ENCODE measurements at regions not wholly inside any gene's neighbourhood (a gene's known extent, or its start where the extent isn't known, plus 50 kb on each side); places are given as distances from the start of the nearest gene placed in this dataset.

DNA sequence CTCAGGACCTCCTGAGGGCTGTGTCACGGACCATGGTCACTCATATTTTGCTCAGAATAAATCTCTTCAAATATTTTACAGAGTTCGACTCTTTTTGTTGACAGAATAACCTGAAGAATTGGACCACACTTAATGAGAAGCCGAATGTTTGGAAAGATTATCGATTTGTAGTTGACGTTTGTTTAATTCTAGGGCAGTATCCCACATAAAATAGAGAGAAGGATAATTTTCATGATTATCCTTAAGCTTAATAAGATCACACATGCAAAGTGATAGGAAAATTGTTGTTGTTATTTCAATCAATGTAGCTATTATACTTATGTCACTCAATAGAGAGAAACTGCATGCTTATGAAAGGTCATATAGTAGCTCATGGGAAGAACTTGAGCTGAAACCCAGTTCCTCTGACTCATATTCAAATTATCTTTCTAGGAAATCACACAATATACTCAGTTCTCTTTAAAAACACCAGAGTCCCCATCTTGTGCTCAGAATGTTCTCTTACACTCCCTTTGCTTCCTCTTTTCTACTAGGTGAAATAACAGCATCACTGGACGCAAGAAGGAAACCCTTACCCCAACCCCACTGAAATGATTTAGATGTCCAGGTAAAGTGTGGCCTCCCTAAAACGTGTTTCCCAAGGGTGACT lies 982.1 kb downstream of the TSN start:
- H3K4me1 ChIP-seq = no peaks in the 10 kb centered on the region
- WGBS, 2 donors (ENCODE audit: low coverage in 1 of 2) = 83 to 87% methylated on average over 4 to 7 of the region's 7 CpGs
- H3K4me3 ChIP-seq = no peak overlapping the region
- no peaks in the 10 kb centered on the region for H3K36me3 ChIP-seq
- H3K27me3 ChIP-seq = no peaks in the 10 kb centered on the region
- no peak overlapping the region for H3K27ac ChIP-seq
- no peak for ATAC-seq
- no peaks in the 10 kb centered on the region for H3K9me3 ChIP-seq
- TF ChIP-seq EP300 (IDR thresholded peaks at IDR 0.05) (no peak), POLR2A (IDR thresholded peaks at IDR 0.05) (no peak), POLR2AphosphoS5 (IDR thresholded peaks at IDR 0.05) (no peak), CTCF (IDR thresholded peaks at IDR 0.05) (no peak)

- Histone ChIP-seq H3K27me3 (no peaks in the 10 kb centered on the region), H3K27ac (no peak overlapping the region), H3K36me3 (no peaks in the 10 kb centered on the region), H3K4me3 (no peak overlapping the region), H3K9me3 (no peaks in the 10 kb centered on the region), H3K4me1 (no peaks in the 10 kb centered on the region)
- 73 to 79% methylated on average over 3 to 5 of the region's 5 CpGs for WGBS, 2 donors (ENCODE audit: low coverage in 1 of 2)
- TF ChIP-seq POLR2AphosphoS5 (IDR thresholded peaks at IDR 0.05) (no peak), CTCF (IDR thresholded peaks at IDR 0.05) (no peak), POLR2A (IDR thresholded peaks at IDR 0.05) (no peak), EP300 (IDR thresholded peaks at IDR 0.05) (no peak)
- ATAC-seq = no peak
Measured at GRCh38 chr2:122739732-122740593, 984.5 kb downstream of the TSN start.

DNA sequence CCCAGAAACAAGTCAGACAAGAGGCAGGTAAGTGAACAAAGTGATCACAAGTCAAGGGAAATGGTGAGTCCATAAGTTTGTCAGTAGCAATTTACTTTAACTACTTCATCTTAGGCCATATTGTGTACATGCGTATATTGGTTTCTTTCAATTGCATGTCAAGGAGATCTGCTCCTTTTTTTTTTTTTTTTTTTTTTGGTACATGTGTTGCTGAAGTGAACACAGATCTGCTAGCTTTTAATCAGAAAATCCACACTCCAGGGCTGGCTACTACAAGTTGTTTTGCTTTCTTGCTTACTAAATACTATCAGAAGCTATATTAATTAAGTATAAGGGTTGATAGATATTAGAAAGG lies 985.1 kb downstream of the TSN start:
- ATAC-seq = no peak

GRCh38 chr2:122741403-122741802 lies 986.0 kb downstream of the TSN start:
- Histone ChIP-seq H3K4me1 (no peaks in the 10 kb centered on the region), H3K4me3 (no peak overlapping the region), H3K27ac (no peak overlapping the region), H3K27me3 (no peaks in the 10 kb centered on the region), H3K9me3 (no peaks in the 10 kb centered on the region), H3K36me3 (no peaks in the 10 kb centered on the region)
- no peak for ATAC-seq
- TF ChIP-seq POLR2A (IDR thresholded peaks at IDR 0.05) (no peak), CTCF (IDR thresholded peaks at IDR 0.05) (no peak), EP300 (IDR thresholded peaks at IDR 0.05) (no peak), POLR2AphosphoS5 (IDR thresholded peaks at IDR 0.05) (no peak)
- WGBS, 2 donors (ENCODE audit: low coverage in 1 of 2) = 60% methylated on average over 1 of the region's 1 CpG; no CpG with 5 or more reads in 1 of the 2 donors

More for the DNA sequence above, 985.1 kb downstream of the TSN start:
- no peaks in the 10 kb centered on the region for H3K27me3 ChIP-seq
- H3K36me3 ChIP-seq = no peaks in the 10 kb centered on the region
- H3K4me1 ChIP-seq = no peaks in the 10 kb centered on the region
- no peak overlapping the region for H3K4me3 ChIP-seq
- TF ChIP-seq POLR2AphosphoS5 (IDR thresholded peaks at IDR 0.05) = no peak
- no peak for TF ChIP-seq POLR2A (IDR thresholded peaks at IDR 0.05)
- TF ChIP-seq EP300 (IDR thresholded peaks at IDR 0.05) = no peak
- TF ChIP-seq CTCF (IDR thresholded peaks at IDR 0.05) = no peak
- WGBS, 2 donors (ENCODE audit: low coverage in 1 of 2) = 100% methylated on average over 1 of the region's 1 CpG
- no peak overlapping the region for H3K27ac ChIP-seq
- no peaks in the 10 kb centered on the region for H3K9me3 ChIP-seq

All from gastroesophageal sphincter (tissue), 4 donors.